Effector memory CD4-positive, alpha-beta T cell (primary cell): ENCODE measurements at regions not wholly inside any gene's neighbourhood (a gene's known extent, or its start where the extent isn't known, plus 50 kb on each side); places are given as distances from the start of the nearest gene placed in this dataset.

Experiments used
- DNase-seq, 3 donors: peaks; one replicate each; pipeline ENCODE4 v3.0.0-alpha.2; 2020
- H3K27ac ChIP-seq: 2 replicates; pipeline ENCODE4 v1.7.0; 2013; ENCODE audit warnings: mild to moderate bottlenecking, low read length, moderate library complexity; ENCODE audit not compliant: insufficient read depth, poor library complexity, severe bottlenecking
- H3K27me3 ChIP-seq: replicated peaks from 2 replicates; pipeline ENCODE4 v1.7.0; 2013; ENCODE audit warnings: mild to moderate bottlenecking, low read length; ENCODE audit not compliant: insufficient read depth, control insufficient read depth, poor library complexity, severe bottlenecking
- H3K36me3 ChIP-seq: 2 replicates; pipeline ENCODE4 v1.7.0; 2013; ENCODE audit warnings: mild to moderate bottlenecking, low read length, moderate library complexity; ENCODE audit not compliant: control insufficient read depth, insufficient read depth
- H3K4me1 ChIP-seq: 2 replicates; pipeline ENCODE4 v1.7.0; 2013; ENCODE audit warnings: low read length, mild to moderate bottlenecking; ENCODE audit not compliant: control insufficient read depth, insufficient read depth, poor library complexity, severe bottlenecking
- H3K4me3 ChIP-seq: 2 replicates; pipeline ENCODE4 v1.7.0; 2013; ENCODE audit warnings: low read length, low read depth, mild to moderate bottlenecking; ENCODE audit not compliant: insufficient read depth, poor library complexity, severe bottlenecking
- H3K9me3 ChIP-seq: 2 replicates; pipeline ENCODE4 v1.7.0; 2013; ENCODE audit warnings: mild to moderate bottlenecking, low read length, moderate library complexity; ENCODE audit not compliant: control insufficient read depth

DNA sequence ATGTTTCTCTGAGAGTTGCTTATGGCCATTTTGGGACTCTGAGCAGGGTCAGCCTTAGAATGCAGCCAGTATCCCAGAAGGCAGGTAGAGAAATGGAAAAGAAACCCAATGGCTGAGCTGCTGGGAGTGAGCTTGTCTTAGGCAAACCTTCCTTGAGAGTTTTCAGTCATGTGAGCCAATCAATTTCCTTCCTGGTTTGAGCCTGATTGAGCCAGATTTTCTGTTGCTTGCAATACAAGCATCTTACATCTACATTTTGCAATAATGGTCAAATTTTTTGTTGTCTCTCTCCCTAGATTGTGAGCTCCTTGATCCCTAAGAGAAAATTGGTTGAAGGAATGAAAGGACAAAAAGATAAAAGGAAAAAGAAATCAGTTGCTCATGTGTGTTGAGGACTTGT lies 155.3 kb downstream of the SNX18 start:
- peaks cover 22% of the 10 kb centered on the region for H3K4me1 ChIP-seq
- H3K27me3 ChIP-seq: no peaks in the 10 kb centered on the region
- H3K4me3 ChIP-seq: no peak overlapping the region
- no peak overlapping the region for H3K27ac ChIP-seq
- H3K36me3 ChIP-seq: no peaks in the 10 kb centered on the region
- no peak for DNase-seq
- no peaks in the 10 kb centered on the region for H3K9me3 ChIP-seq

DNA sequence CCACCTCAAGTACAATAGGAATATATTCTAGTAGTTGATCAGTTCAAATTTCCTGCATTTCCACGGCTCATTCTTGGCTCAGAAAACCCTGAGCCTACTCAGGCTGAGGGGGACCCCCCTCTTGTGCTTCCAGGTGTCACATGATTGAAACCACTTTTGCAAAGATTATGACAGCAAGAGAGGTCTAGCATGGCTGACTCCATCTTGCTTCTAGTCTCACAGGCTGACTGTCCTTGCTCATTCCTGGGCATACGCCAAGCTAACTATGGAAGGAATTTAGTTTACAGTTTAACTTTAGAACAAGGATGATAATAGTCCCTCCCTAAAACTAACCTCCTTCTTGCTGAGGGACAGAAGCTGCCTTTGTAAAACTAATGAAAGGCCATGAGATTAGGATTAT lies 154.1 kb downstream of the SNX18 start:
- Histone ChIP-seq H3K4me1 (peaks cover 22% of the 10 kb centered on the region), H3K27me3 (no peaks in the 10 kb centered on the region), H3K36me3 (no peaks in the 10 kb centered on the region), H3K4me3 (no peak overlapping the region), H3K9me3 (no peaks in the 10 kb centered on the region), H3K27ac (no peak overlapping the region)
- DNase-seq: no peak

DNA sequence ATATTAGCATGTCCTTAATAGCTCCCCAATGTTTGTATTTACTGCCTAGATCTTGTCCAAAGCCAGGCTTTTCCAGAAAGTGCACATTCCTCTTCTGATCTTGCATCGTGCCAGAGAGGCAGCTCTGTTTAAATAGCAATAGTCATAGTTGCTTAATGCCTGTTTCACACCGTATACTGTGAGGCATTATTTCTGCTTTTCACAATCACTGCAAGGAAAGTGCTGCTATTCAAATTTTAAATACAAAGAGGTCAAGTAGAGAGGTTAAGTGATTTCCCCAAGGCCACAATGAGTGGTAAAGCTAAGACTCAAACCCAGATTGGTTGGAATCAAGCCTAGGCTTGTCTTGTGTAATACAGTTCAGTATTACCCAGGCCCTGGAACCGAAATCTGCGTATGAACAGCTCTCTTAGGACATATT lies 153.6 kb downstream of the SNX18 start:
- Histone ChIP-seq H3K9me3 (no peaks in the 10 kb centered on the region), H3K4me1 (peaks cover 22% of the 10 kb centered on the region), H3K36me3 (no peaks in the 10 kb centered on the region), H3K4me3 (no peak overlapping the region), H3K27me3 (no peaks in the 10 kb centered on the region), H3K27ac (no peak overlapping the region)
- DNase-seq: no peak

DNA sequence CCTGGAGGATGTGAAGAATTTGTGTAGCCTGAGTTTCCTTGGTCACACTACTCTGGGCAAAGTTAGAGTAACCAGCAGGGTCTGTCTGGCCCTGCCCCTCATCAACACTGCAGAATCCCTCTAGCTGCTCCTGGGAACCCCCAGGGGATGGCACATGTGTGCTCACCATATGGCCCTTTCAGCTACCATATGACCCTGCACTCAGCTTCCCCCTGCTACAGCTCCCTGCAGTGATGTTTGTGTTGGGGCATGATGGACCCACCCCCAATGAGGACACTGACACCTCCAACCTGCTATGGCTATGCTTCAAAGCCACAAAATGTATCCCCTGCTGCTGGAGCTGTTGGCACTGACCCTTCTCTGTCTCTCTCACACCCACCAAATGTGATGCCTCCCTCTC lies 152.7 kb downstream of the SNX18 start:
- no peak for DNase-seq
- no peak overlapping the region for H3K4me3 ChIP-seq
- peaks cover 22% of the 10 kb centered on the region for H3K4me1 ChIP-seq
- H3K27ac ChIP-seq: no peak overlapping the region
- H3K27me3 ChIP-seq: no peaks in the 10 kb centered on the region
- no peaks in the 10 kb centered on the region for H3K9me3 ChIP-seq
- H3K36me3 ChIP-seq: no peaks in the 10 kb centered on the region

DNA sequence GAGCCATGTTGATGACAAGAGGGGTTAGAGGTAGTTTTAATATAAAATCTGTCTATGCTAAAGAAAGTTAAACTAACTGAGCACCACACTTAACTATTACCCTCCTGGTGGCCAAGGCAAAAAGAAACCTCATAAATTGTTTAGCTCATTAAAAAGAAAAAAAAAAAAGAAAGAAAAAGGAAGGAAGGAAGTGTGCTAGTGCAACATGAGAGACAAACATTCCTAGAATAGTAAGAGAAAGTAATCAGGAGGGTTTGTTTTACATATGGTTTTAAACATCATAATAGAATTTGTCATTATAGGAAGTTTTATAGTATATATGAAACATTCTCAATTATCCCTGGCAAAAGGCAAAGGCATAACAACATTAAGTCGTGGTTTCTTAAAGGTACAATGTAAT lies 152.3 kb downstream of the SNX18 start:
- H3K4me3 ChIP-seq: no peak overlapping the region
- no peaks in the 10 kb centered on the region for H3K27me3 ChIP-seq
- H3K4me1 ChIP-seq: peaks cover 22% of the 10 kb centered on the region
- no peaks in the 10 kb centered on the region for H3K9me3 ChIP-seq
- no peak for DNase-seq
- H3K36me3 ChIP-seq: no peaks in the 10 kb centered on the region
- H3K27ac ChIP-seq: no peak overlapping the region

DNA sequence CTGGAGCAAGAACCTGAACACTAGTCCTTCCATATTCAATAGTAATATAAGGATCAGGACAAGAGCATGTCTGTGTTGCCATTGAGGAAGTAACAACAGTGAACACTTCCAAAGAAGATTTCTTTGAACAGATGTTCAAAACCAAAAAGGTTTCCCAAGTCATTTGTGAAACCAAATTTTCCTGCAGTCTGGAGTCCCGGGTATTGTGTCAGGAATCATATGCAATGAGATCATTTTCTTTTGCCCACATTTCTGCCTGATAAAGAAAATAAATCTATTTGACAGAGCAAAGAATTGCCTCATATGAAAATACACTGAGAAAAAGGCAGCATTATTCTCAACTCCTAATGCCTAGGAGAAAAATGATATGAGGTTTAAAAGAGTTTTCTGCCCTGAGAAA lies 151.7 kb downstream of the SNX18 start:
- Histone ChIP-seq H3K9me3 (no peaks in the 10 kb centered on the region), H3K27ac (no peak overlapping the region), H3K36me3 (no peaks in the 10 kb centered on the region), H3K4me1 (peaks cover 20% of the 10 kb centered on the region), H3K27me3 (no peaks in the 10 kb centered on the region), H3K4me3 (no peak overlapping the region)
- DNase-seq: no peak

DNA sequence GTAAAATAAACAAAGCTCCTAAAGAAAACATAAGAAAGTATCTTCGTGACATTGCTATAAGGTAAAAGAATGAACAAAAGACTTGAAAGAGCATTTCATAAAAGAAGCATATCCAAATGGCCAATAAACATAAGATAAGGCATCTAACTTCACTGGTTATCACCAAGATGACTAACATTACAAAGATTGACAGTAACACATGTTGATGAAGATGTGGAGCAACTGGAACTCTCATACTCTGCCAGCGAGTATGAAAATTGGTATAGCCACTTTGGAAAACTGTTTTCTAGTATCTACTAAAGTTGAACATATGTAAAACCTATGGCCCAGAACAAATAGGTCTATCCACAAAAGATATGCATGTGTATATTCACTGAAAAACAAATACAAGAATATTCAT lies 150.5 kb downstream of the SNX18 start:
- Histone ChIP-seq H3K27ac (no peak overlapping the region), H3K4me3 (no peak overlapping the region), H3K27me3 (no peaks in the 10 kb centered on the region), H3K4me1 (peaks cover 11% of the 10 kb centered on the region), H3K36me3 (no peaks in the 10 kb centered on the region), H3K9me3 (no peaks in the 10 kb centered on the region)
- DNase-seq: no peak

DNA sequence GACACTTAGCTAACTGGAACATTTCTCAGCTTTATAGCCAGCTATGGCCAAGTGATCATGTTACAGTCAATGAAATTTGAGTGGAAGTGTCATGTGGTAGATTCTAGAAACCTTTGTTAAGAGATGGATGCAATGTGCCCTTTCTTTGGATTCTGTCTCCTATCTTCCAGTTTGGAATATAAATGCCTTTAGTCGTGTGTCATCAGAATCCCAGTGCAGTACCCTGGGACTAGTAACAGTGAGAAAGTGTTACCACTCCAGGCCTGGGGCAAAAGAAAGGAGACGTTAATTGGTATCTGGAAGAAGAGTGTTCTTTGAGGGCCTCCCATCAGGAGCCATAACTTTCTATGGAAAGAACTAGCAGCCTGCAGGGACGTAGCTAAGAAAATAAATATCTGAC lies 149.6 kb downstream of the SNX18 start:
- H3K27me3 ChIP-seq: no peaks in the 10 kb centered on the region
- no peak overlapping the region for H3K4me3 ChIP-seq
- no peak for DNase-seq
- no peak overlapping the region for H3K27ac ChIP-seq
- peaks cover 11% of the 10 kb centered on the region for H3K4me1 ChIP-seq
- no peaks in the 10 kb centered on the region for H3K9me3 ChIP-seq
- no peaks in the 10 kb centered on the region for H3K36me3 ChIP-seq

DNA sequence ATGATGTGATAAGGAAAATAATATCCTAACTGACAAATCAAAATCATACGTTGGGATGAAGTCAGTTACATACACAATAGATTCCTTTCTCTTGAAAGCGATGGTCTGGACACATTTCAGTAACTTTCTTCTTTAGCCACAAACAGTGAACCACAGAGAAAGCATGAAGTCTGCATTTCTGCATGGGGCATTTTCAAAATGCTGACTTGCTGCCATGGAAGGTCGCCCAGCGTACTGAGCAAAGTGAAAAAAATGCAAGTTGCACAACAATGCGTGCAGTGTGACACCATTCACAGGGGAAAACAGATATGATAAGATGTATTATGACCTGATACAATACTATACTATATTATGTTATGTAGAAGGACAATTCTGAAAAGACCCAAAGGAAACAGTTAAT lies 146.3 kb downstream of the SNX18 start:
- no peaks in the 10 kb centered on the region for H3K27me3 ChIP-seq
- H3K27ac ChIP-seq: no peak overlapping the region
- H3K4me1 ChIP-seq: no peaks in the 10 kb centered on the region
- H3K36me3 ChIP-seq: no peaks in the 10 kb centered on the region
- H3K9me3 ChIP-seq: no peaks in the 10 kb centered on the region
- DNase-seq: no peak
- H3K4me3 ChIP-seq: no peak overlapping the region

DNA sequence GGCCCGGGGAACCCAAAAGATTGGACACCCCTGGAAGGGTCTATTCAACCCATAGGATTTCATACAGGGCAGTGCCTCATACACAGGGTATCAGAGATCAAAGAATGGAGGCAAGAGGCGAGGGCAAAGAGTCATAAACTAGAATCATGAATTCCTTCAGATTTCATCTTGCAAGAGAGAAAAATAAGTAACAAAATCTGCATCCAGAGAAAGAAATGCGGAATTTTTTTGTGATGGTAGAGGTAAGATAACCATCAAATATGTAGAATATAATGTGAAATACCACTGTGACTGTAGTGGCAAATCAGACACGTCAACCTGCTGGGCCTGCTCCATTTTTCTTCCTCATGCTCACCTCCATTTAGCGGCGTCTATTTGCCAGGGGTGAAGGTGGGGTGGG lies 143.6 kb downstream of the SNX18 start:
- H3K4me1 ChIP-seq: no peaks in the 10 kb centered on the region
- no peaks in the 10 kb centered on the region for H3K27me3 ChIP-seq
- H3K36me3 ChIP-seq: no peaks in the 10 kb centered on the region
- no peak for DNase-seq
- H3K27ac ChIP-seq: no peak overlapping the region
- H3K9me3 ChIP-seq: no peaks in the 10 kb centered on the region
- H3K4me3 ChIP-seq: no peak overlapping the region

DNA sequence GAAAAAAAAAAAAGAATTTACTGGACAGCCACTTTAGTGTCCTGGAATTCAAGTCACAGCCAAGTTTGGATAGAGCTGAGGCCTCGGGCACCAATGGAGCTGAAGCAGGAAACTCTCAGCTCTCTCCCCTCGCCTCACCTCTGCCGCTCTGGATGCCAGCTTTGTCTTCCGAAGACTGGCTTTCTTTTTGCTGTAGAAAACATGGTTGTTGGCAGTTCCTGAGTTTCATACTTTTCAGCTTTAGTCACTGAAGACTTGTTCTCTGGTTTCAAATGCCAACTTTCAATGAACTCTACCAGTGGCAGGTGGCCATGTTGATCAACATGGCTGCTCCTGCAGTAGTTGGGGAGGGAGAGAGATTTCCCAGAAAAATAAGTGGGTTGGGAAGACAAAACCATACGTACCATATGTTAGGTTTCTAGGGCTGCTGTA lies 142.2 kb downstream of the SNX18 start:
- Histone ChIP-seq H3K9me3 (no peaks in the 10 kb centered on the region), H3K27ac (no peak overlapping the region), H3K27me3 (no peaks in the 10 kb centered on the region), H3K4me1 (no peaks in the 10 kb centered on the region), H3K4me3 (no peak overlapping the region), H3K36me3 (no peaks in the 10 kb centered on the region)
- no peak for DNase-seq
